D341Med (cell line): ENCODE measurements at regions not wholly inside any gene's neighbourhood (a gene's known extent, or its start where the extent isn't known, plus 50 kb on each side); places are given as distances from the start of the nearest gene placed in this dataset.

Experiments used
- DNase-seq: peaks from one replicate; pipeline ENCODE4 v3.0.0; 2012; ENCODE audit warnings: low spot score

DNA sequence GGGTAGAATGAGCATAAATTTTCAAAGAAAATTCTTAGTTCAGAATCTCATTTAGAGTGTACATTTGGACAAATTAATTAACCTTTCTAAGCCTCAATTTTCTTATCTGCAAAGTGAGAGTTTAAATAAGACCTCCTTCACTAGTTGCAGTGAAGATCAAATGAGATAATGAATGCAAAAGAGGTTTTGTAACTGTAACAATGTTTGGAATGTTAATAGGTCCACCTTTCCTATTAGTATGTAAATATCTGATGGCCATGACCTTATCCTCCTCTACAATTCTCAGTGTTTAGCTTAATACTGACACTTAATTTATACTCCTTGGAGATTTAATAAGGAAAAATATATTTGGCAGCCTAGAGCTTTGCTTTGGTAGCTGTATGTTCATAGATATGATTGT is 138.8 kb downstream of the GABRG1 start:
- DNase-seq = no peak

DNA sequence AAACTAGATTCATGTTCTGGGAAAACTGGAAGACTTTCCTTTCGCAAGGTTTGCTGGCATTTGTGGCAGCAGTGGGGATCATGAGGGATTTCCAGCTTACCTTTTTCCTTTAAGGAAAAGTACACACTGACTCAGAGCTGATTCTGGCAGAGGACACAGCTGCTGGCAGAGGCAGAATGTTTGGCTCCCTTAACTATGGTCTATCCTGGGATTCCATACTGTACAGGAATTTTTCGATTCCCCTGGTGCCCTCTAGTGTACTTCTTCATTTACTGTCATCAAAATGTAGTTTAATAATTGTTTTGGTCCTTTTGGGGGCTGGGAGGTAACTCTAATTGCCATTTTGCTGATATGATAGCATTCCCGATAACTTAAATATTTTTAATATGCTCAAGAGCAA is 152.7 kb downstream of the GABRG1 start:
- DNase-seq = no peak

DNA sequence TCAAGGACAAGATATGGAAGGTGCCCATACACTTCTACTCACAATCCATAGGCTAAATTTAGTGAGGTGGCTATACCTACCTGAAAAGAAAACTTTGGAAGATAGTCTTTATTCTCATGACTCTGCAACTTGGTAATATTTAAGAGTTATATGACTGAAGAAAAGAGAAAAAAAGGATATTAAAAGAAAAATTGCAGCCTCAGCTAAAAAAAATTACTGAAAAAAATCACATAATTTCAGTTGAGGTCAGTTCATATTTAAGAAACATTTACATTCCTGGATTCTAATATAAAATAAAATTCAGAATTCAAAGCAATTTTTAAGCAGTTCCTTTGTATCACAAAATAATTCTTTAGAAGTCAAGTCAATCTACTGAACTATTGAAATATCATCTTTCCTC is 166.5 kb downstream of the GABRG1 start:
- no peak for DNase-seq

DNA sequence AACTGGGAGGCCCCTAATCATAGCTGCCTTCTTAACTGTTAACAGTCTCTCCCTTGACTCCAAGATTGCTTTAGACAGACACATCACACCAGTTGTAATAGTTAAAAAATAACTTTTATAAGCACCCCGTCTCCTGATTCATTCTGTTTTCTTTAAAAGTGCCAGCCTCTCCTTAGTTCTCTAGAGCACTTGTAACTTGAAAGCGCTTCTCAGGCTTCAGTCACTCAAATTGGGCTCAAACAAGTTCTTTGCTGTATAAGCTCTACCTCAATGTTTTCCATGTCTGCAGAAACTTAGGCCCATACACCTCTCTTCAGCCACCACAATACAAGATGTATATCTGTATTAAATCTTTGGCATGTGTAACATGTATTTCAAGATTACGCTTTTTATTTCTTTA is 169.6 kb downstream of the GABRG1 start:
- DNase-seq = no peak

DNA sequence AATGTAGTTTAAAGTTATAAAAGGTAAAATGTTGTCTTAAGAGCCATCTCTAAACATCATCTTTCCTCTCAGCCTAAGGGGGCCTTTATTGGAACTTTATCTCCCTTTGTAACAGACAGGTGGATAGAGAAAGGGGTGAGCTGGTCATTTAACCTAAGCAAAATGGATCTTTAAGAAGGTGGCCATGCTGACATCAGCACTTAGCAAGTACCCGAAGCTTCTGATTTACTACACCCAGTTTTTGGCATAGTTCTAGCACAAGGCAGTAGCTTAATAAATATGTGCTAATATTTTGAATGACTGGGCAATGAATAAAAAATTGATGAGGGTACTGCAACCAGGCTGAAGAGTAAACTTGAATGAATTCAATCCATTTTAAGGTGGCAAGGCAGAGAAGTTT is 172.7 kb downstream of the GABRG1 start:
- DNase-seq = no peak

DNA sequence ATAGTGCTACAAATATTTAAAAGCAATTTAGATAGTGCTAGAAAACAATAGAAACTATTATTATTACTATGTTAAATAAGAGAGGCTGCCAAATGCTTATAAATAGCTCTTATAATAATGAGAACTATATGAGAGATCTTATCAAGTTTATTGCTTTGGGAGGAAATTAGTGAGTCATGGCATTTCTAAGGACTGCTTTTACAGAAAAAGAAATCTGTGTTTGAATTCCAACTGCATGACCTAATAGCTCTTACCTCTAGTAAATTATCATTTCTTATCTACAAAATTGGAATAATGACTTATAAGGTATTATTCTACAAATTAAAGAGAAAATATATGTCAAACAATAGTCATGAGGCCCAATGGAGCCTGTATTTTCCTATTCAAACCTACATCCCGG is 177.2 kb downstream of the GABRG1 start:
- no peak for DNase-seq

DNA sequence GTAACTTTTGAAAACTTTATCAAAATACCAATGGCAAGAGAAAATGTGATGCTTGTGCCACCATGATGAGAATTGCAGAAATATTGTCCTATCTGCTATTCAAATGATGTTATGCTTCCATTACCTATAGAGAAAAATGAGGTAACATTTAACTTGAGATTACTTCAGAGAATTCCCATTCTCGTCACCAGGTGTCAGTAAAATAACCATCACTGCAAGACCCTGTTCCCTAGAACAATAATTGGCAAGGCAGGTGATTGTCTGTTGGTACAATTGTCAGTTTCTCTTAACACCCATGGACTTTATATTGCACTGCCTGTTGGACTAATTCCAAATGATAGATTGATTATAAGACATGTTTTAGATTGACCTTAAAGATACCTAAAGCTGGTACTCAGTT is 179.9 kb downstream of the GABRG1 start:
- DNase-seq = peak; percentile 40

DNA sequence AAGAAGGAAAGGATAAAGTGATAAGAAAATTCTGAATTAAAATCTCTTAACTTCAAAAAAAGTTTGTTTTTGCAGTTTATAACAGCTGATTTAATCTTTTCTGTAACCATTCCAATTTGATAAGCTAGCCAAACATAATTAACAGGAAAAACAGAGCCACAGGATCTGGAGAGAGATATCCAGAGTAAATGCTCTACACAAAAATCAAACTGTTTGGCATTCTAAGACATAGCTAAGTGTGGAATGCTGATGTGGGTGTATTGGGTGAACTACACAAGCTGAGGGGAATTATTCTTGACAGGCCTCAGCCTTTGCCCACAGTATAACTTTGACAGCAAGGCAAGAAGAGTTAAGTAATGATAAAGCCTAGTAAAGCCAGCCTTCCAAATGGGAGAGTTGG is 184.8 kb downstream of the GABRG1 start:
- DNase-seq = no peak

DNA sequence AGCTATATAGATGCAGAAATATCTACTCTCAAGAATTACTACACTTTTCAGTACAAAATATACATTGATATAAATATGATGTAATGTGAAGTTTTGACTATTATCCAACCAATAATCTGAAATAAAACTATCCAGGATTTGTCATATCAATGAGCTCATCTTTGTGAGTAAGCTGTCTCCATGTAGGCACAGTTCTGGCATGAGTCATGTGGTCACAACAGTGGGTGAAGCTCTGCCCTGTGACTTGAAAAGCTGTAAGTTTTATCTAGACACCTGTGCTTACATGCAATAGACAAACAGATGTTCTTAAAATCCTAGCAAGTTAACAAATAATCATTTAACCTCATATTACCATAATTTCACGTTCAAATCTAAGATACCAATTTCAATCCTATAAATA is 192.7 kb downstream of the GABRG1 start:
- DNase-seq = no peak

DNA sequence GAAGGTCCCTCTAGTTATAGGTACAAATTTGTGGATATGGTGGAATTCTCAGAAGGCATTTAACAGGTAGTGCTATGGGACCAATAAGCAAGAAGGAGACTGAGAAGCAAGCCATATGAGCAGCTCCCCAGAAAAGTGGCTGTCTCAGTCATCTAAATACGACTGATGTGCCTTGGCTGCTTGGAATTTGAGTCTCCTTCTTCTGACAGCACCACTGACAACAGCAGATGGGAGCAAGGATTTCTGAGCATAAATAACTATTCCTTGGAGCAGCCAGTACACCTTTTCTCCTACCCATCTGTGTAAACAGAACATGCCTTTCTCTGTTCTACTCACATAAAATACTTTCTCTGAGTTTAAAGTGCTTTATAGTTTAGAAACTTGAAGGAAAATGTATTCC is 196.2 kb downstream of the GABRG1 start:
- DNase-seq = no peak

DNA sequence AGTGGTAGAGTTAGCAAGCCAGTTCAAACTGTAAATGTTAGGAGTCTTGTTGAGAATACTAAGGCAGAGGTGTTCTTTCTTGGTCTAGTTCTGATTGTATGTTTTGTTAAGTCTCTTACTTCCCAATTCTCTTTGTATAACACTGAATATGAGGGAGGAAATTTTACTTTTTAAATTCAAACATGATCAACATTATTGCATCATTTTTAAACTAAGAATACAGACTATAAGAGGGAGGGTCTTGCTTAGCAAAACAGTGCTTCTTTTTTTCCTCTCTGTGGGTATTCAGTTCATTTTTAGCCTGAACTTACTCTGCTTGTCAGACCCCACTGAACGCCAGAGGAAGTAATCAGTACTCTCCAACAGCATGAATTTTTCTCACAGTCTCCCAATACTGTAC is 198.0 kb downstream of the GABRG1 start:
- no peak for DNase-seq

DNA sequence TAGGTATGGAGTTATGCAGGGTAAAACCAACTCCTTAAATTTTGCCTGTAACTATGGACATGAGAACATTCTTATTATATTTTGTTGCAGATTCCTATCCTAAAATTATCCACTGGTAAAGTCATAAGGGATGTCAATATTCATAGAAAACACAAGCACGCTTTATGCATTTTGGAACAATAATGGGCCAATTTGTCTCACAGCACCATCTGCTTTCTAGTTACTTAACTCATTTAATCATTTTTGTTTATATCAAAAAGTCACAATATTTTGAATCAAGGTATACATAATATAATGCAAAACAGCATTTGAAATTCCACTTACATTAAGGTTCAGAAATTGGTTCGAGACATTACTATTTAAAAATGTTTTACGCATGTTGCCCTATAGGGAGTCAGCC is 203.0 kb downstream of the GABRG1 start:
- DNase-seq = no peak

DNA sequence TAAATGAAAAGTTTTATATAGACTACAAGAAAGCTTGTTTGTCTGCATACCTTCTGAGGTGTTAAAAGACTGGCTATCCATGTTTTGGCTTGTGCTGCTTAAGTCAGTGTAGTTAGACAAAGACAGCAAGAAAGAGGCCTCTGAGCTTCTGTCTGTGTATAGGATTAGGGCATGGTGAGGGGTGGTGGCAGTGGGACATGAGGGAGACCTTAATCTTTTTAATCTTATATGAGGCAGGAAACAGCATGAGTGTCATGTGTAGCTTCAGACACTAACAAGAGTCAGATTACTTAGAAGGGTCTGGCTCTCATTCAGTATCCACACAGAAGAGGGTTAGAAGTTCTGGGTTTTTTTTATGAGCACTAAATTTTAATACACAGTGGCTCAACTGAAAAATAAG is 213.3 kb downstream of the GABRG1 start:
- peak; percentile 71 for DNase-seq

DNA sequence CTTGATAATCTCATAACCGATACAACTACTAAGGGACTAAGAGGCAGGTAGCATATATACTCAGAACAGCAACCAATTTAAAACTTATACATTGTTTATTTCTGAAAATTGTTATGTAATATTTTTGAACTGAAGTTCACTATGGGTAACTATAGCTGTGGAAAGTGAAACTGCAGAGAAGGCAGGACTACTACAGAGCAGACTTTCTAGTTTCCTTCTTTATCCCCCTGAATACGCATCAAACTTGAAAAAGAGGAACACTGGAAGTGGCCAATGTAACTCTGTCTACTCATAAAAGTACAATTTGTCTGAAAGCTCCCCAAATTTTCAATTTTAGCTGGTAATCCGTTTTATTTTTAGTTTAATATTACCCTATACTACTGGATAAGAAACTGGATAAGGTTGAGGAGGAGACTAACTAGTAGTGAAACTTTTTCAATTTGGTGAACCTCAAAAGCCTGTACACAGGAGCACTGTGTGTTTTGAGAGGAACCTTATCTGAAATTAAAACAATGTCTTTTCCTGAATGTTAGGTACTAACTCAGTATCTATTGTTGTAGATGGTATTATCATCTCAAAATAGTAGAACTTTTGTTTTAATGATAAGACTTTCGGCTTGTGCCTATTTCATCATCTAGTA is 225.8 kb downstream of the GABRG1 start:
- no peak for DNase-seq

DNA sequence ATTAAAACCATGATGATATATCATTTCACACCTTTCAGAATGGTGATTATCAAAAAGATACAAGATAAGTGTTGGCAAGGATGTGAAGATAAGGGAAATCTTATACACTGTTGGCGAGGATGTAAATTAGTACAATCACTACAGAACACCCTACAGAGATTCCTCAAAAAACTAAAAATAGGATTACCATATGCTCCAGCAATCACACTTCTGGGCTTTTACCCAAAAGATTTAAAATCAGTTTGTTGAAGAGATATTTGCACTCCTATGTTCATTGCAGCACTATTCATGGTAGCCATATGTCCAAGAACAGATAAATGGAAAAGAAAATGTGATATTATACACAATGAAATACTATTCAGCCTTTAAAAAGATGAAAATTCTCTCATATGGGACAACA is 240.4 kb downstream of the GABRG1 start:
- DNase-seq = no peak

DNA sequence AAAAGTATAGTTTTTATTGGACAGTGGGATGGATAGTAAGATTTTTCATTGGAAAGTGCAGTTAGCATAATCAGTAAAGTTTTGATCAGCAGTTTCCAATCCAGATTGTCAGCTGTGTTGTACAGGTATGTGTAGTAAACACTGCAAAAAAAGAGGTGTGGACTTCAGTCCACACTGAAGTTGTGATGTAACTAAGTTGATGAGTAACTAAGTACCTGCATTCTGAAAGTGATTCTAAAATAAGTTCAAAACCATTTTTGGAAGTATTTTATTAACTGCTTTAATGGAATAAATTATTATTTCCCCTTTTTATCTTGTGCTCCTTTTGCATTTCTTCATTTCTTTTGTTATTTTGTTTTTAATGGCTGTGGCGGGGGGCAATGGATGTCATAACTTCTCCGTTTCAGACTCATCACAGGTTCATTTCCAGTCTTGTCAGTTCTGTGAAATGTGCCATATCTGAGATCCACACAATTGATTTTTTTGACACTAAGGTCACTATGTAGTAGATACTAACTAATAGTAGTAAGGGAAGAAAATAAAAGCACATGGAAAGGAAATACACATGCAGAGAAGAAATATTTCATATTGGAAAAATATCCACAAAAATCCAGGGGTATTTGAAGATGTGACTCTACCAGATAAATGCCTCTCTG is 247.5 kb downstream of the GABRG1 start:
- no peak for DNase-seq

DNA sequence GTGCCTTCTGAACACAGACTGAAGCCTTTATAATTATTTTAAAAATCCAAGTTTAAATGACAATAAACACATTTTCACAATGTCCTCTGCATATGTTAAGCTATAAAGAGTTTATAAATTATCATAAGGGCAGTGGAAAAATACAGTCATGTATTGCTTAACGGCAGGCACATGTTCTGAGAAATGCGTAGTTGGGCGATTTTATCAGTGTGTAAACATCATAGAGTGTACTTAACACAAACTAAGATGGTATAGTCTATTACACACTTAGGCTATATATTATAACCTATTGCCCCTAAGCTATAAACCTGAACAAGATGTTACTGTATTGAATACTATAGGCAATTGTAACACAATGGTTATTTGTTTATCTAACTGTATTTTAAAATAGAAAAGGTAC is 254.7 kb downstream of the GABRG1 start:
- DNase-seq = no peak

DNA sequence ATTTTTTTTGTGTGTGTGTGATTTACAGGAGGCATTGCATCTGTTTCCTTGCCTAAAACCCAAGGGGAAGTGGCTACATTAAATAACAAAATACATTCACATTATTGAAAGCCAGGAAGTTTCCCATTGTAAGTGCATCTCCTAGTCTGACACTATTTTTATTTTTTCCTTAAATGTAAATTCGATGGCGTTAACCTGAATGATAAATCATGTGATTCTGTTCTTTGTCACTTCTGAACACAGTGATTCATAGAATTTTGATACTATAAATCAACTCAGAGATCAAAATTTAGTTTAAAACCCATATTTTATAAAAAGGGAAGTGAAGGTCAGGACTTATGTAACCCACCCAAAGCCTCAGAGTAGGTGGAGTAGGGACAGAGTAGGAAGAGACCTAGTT is 258.1 kb downstream of the GABRG1 start:
- DNase-seq = no peak

DNA sequence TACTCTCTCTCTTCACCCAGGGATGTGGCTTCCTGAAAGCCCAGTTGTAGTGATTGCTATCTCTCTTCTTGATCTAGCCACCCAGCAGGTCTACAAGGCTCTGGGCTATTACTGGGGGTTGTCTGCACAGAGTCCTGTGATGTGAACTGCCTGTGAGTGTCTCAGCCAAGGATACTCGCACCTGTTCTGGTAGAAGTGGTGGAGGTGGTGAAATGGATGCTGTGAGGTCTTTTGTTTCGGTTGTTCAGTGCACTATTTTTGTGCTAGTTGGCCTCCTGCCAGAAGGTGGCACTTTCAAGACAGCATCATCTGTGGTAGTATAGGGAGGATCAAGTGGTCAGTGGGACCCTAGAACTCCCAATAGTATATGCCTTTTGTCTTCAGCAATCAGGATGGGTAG is 268.0 kb downstream of the GABRG1 start:
- DNase-seq = no peak

DNA sequence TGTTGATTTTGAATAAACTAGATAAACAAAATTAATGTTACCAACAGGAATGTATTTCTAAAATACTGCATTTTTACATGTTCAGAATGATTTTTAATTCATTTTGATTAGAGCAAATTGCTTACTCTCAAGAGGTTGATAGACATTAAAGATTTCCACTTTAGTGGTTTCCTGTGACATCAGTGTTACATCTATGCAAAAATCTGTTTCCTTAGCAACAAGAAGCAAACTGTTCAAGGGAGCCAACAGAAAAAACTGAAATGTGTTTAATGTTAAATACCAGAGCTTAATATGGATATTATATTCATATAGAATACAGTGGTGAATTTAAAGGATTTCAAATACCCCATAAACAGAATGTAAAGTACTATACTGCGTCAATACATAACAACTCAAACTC is 277.8 kb downstream of the GABRG1 start:
- DNase-seq = no peak

DNA sequence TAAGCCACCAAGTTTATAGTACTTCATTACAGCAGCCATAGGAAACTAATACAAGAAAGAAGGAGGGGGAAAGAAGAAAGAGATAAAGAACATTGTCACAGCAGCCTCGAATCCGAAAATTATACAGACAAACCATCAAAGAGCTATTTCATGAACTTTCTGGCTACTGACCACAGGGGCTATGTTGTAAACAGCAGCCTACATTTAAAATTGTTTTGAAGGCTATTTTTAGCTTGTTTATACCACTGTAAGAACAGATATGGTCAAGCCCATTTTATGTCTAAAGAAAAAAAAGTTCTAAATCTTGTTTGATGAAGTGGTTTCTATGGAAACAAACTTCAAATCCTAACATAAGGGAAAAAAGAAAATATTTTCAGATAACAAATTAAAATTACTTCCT is 282.1 kb downstream of the GABRG1 start:
- no peak for DNase-seq

DNA sequence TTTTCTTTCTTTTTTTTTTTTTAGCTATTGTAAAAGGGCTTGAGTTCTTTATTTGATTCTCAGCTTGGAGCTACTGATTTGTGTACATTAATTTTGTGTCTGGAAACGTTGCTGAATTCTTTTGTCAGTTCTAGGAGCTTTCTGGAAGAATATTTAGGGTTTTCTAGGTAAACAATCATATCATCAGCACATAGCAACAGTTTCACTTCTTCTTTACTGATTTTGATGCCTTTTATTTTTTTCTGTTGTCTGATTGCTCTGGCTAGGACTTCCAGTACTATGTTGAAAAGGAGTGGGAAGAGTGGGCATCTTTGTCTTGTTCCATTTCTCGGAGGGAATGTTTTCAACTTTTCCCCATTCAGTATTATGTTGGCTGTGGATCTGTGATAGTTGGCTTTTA is 292.2 kb downstream of the GABRG1 start:
- DNase-seq = no peak

DNA sequence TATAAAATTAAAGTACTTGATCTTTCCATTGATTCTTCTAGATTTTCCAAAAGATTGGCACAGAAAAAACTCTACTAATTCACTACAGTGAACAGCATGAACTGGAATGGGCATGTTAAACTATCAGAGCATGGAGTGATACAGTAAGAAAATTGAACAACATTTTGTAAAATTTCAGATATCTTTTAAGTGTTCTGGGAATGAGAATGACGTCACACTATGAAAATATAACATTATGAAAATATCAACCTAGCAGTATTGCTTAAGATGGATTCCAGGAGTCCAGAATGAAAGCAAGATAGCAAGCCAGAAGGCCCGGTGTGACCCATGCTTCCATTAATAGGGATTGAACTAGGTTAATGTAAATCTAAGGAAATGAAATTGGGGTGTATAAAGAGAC is 319.9 kb downstream of the GABRG1 start:
- no peak for DNase-seq

DNA sequence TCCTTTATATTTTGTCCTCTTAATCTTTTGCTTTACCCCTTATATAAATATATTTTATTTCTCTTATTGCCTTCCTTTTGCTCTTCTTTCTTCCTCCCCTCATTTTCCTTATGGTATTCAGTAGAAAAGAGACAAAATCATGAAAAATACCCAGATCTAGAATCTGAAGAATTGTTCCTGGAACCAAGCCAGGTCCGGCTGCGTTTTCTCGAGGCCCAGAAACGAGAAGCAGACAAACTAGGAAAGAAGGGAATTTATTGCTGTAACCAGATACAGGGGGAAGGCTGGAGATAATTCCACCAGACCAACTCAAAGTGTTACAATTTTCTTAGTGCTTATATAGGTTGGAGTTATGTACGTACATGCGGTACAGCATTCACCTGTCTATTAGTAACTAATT is 328.7 kb downstream of the GABRG1 start:
- DNase-seq = no peak
